Ovary (tissue), 3 donors: ENCODE measurements at regions not wholly inside any gene's neighbourhood (a gene's known extent, or its start where the extent isn't known, plus 50 kb on each side); places are given as distances from the start of the nearest gene placed in this dataset.

Experiments used
- CTCF ChIP-seq, 3 donors: fragments of 450-650 bp in 2 of 3; fragments of 200-600 bp in 1 of 3; IDR thresholded peaks; one replicate each; pipeline versions ENCODE4 v1.5.1 to v1.8.0; 2016 to 2022; ENCODE audit warnings: antibody characterized with exemption in 3 of 3, mild to moderate bottlenecking in 1 of 3
- POLR2A ChIP-seq: fragments of 450-650 bp; IDR thresholded peaks from one replicate; pipeline ENCODE4 v1.6.1; 2017; ENCODE audit warnings: antibody characterized with exemption, mild to moderate bottlenecking, moderate library complexity
- donor health status: DM: no; HTN: no; CAD: no.

GRCh38 chr16:85424260-85425073, 188.7 kb upstream of the GSE1 start:
- TF ChIP-seq POLR2A (no peak), CTCF (IDR thresholded peaks at IDR 0.05) (no peak)
